ENCODE measurements at regions not wholly inside any gene's neighbourhood (a gene's known extent, or its start where the extent isn't known, plus 50 kb on each side); places are given as distances from the start of the nearest gene placed in this dataset.

- DNase-seq (ENCODE audit: low spot score), result no peak
These were observed 330.0 kb downstream of the DDX10 start for GRCh38 chr11:108994887-108995286.

DNA sequence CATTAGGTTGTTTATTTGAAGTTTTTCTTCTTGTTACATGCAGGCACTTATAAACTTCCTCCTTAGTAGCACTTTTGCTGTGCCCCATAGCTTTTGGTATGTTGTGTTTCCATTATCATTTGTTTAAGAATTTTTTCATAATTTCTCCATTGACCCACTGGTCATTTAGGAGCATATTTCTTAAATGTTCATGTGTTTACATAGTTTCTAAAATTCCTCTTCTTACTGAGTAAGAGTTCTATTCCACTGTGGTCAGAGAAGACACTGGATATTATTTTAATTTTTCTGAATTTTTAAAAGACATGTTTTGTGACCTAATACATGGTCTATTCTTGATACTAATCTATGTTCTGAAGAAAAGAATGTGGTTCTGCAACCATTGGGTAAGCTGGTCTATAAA is 333.0 kb downstream of the DDX10 start:
- DNase-seq (ENCODE audit: low spot score), result no peak

- DNase-seq (ENCODE audit: low spot score), result no peak
These were observed 335.7 kb downstream of the DDX10 start for GRCh38 chr11:109000531-109000930.

DNA sequence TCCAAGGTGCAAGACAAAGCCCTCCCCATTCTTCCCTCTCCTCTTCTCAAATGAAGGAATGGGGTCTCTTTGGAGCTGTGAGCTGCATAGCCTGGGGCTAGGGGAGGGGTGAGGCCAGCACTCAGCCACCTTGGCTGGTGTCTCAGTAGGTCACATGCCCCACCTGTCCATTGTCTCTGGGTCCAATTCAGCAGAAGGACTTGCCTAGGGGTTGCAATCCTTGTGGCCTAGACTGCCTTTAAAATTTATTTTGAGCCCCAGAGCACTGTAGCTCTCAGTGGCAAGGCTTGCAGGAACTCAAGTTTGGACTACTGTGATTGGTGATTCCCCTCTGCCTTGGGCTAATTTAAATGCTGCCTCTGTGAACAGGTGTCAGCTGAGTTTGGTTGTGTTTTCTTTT is 336.7 kb downstream of the DDX10 start:
- no peak for DNase-seq (ENCODE audit: low spot score)

DNA sequence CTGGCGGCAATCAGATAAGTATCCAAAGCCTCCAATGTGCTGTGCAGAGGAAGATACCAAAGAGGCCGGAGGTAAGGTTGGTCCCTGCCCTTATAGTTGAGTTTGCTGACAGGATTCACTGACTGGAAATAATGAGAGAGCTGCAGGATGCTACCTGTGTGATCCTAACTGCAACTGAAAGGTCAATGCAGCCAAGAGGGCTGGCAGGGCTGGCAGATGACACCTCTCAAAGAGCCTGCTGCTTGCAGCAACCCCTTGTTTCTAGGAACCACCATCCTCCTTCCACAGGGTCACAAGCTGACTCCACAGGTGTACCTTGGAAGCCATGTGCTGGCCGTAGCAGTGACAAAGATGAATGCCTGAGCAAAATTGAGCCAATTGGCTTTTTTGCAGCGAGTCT is 348.1 kb downstream of the DDX10 start:
- no peak for DNase-seq (ENCODE audit: low spot score)

DNA sequence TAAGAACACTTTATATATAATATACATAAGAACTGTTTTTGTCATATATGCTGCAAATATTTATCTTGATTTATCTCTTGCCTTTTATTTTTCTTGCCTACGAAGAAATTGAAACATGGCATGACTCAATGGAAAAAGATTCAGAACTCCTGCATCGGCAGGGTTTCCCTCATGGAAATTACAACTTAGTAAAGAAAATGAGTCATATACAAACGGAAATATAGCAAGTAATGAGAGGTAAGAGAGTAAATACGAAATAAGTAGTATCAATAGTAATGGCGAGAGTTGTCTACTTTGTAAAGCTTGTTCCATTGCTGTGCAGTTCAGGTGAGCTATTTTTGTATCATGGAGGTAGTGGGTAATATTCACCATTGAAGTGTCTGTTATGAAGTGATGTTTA is 350.4 kb downstream of the DDX10 start:
- DNase-seq (ENCODE audit: low spot score), result no peak

DNA sequence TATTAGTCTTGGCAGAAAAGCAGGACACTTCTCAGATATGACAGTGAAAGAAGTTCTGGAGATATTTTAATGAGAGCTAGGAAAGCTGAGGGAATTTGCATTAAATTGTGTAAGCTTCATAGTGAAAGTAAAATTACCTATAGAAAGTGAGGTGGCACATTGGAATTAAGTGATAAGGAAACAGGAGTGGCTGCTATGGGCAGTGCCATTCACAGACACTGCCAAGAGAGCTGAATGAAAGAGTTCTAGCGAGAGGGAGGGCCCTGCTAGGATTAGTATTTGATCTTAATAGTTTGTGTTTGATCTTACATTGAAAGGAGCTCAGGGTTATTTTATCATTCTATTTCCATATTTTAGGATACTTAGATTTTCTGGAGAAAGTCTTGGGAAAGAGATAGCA is 351.9 kb downstream of the DDX10 start:
- no peak for DNase-seq (ENCODE audit: low spot score)

DNA sequence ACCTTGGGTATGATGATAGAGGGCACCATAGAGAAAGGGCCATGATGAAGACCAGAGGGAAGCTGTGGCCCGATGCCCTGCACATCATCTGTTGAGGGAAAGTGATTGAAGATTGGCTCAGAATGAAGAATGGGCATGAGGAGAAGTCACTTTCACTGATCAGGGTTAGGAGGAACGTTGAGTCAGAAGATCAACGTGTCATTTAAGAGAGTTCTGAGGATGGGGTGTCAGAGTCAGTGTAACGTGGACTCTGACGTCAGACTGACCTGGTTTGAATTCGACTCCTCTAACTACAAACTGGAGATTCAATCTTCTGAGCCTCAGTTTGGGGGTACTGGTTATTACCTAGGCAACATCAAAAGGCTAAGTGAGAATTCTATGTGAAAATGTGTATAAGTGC is 352.6 kb downstream of the DDX10 start:
- DNase-seq (ENCODE audit: low spot score), result no peak

DNA sequence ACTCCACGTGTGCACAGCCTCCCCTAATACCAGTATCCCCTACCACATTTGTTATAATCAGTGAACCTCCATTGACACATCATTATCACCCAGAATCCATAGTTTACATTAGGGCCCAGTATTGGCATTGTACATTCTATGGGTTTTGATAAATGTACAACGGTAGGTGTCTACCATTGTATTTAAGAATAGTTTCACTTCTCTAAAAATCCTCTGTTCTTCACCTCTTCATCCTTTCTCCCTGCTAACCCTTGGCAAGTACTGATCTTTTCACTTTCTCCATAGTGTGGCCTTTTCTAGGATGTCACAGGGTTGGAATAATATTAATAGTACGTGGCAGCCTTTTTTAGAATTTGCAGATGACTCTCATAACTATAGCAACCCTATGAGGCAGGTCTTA is 353.8 kb downstream of the DDX10 start:
- DNase-seq (ENCODE audit: low spot score), result no peak

- DNase-seq (ENCODE audit: low spot score), result no peak
These were observed 354.6 kb downstream of the DDX10 start for GRCh38 chr11:109019342-109019936.

GRCh38 chr11:109023036-109023435 is 358.2 kb downstream of the DDX10 start:
- DNase-seq (ENCODE audit: low spot score), result no peak

DNA sequence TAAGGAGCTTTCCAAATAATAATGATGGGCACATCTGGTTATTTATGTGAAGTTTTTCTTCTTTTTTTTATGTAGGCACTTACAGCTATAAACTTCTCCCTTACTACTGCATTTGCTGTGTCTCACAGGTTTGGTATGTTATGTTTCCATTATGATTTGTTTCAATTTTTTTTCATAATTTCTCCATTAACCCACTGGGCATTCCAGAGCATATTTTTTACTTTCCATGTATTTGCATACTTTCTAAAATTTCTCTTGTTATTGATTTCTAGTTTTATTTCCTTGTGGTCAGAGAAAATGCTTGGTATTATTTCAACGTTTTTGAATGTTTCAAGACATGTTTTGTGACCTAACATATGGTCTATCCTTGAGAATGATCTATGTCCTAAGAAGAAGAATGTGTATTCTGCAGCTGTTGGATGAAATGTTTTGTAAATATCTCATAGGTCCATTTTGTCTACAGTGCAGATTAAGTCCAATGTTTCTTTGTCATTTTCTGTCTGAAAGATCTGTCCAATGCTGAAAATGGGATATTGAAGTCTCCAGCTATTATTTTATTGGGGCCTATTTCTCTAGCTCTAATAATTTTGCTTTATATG is 362.1 kb downstream of the DDX10 start:
- no peak for DNase-seq (ENCODE audit: low spot score)

DNA sequence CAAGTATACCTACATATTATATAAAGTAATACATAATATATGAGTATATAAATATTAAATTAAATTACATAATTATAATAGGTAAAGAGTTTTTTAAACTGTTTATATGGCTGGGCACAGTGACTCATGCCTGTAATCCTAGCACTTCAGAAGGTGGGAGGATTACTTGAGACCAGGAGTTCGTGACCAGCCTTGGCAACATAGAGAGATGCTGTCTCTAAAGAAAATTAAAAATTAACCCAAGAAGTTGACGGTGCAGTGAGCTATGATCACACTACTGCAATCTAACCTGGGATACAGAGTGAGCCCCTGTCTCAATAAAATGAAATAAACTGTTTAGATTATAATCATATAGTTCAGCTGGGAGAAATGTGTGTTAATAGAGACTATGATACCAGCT is 363.0 kb downstream of the DDX10 start:
- DNase-seq (ENCODE audit: low spot score), result no peak

- no peak for DNase-seq (ENCODE audit: low spot score)
These were observed 365.1 kb downstream of the DDX10 start for GRCh38 chr11:109029927-109030326.

DNA sequence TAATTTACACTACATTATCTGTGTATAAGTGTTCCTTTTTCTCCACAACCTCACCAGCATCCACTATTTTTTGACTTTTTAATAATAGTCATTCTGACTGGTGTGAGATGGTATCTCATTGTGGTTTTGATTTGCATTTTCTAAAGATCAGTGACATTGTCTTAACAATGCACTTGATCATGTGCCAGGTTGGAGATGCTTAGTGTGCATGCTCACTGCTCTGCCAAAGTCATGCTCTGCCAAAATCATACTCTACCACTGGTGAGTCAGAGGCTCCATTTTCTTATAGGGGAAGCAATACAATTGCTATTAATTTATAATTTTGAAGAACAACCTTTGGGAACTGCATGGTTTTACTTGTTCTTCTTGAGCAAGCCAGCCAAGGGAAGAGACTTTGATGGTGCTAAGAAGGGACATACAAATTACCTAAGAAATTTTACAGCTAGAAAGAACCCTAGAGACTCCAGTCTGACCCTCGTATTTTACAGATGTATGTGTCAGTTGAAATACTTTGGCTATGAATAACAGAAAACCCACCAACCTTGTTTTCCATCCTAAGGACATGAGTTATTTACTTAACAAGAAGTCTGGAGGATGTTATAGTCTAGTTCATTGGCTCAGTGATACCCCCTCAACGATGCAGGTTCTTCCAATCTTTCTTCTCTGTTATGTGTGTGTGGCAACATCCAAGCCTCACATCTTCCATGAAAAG is 368.9 kb downstream of the DDX10 start:
- DNase-seq (ENCODE audit: low spot score), result no peak

DNA sequence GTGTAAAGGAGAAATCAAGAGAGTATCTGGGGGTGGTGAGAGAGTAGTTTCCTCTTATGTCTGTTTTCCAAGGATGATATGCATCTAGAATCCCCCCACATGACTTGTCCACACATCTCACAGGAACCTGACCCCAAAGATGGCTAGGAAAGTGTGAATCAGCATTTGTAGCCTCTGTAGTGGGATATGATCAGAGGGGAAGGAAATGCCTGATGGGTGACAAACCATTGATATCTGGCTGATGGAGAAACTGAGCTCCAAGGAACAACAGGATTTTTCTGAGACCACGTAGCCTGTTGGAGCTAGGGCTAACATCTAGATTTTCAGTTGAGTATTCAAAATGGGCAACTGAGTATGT is 369.4 kb downstream of the DDX10 start:
- no peak for DNase-seq (ENCODE audit: low spot score)

GRCh38 chr11:109035284-109035683 is 370.4 kb downstream of the DDX10 start:
- no peak for DNase-seq (ENCODE audit: low spot score)

- DNase-seq (ENCODE audit: low spot score), result no peak
These were observed 371.1 kb downstream of the DDX10 start for GRCh38 chr11:109036011-109036410.

GRCh38 chr11:109037856-109038780 is 373.2 kb downstream of the DDX10 start:
- DNase-seq (ENCODE audit: low spot score), result peak; percentile 15

DNA sequence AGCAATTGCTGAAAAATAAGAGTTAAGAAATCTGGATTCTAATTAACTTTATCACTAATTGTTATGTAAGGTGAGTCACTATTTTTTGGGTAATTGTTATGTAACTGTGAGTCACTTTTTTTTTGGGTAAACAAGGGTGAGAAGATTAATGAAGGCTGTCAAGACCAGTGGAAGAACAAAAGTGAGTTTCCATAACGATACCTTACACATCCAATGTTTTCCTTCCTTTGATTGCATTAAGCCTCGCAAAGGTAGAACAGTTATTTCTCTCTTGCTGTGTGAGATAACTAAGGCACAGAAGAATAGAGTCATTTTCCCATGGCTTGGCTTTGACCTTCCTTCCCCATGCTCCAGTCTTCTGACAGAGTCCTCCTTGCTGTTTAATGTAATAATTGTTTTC is 374.7 kb downstream of the DDX10 start:
- DNase-seq (ENCODE audit: low spot score), result no peak

DNA sequence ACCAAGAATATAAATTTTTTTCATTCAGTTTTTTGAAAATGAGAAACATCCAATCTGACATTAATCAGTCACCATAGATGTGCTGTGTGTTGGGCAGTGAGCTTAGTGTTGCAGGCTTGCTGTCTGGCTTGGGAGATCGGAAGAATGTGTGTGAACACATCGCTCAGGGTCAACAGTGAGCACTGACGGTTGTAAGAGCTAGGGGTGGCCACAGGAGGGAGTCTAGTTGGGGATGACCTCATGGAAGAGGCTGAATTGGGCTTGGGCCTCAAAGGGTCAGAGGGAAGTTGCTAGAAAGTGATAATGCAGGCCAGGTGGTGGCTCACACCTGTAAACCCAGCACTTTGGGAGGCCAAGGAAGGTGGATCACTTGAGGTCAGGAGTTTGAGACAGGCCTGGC is 375.4 kb downstream of the DDX10 start:
- DNase-seq (ENCODE audit: low spot score), result no peak

- DNase-seq (ENCODE audit: low spot score), result no peak
These were observed 377.0 kb downstream of the DDX10 start for GRCh38 chr11:109041876-109042275.

DNA sequence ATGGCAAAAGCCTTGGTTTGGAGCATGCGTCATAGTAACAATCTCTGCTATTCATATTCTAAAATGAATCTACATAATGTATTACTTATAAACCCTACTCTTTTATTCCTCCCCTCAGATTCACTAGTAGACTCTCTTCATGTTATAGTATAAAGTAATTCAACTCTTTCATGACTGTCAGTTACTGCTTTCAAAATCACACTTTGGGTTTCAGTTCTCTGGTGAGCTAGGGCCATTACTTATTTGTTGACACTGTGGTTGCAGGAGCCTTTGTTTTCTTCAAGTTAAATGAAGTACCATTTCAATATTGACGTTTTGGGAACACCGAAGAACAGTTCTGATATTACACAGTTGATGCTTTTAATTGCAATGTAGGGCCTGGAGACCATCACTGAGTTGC is 378.4 kb downstream of the DDX10 start:
- no peak for DNase-seq (ENCODE audit: low spot score)
